RWPE2 (cell line): ENCODE measurements at regions not wholly inside any gene's neighbourhood (a gene's known extent, or its start where the extent isn't known, plus 50 kb on each side); places are given as distances from the start of the nearest gene placed in this dataset.
"Not testable (repeated sequence)": the region's sequence is repeated elsewhere in the genome, so short reads cannot be mapped to it uniquely, and the experiment has no call there.

Source experiments
- ATAC-seq: fragments of 200-7000 bp; cut with Tn5 transposase; 3 replicates; pipeline ENCODE4 v1.9.1; 2021; ENCODE audit warnings: low read depth
- DNase-seq: peaks from one replicate; pipeline ENCODE4 v3.0.0-alpha.2; 2020; ENCODE audit warnings: low spot score
- H3K27ac ChIP-seq: fragments of 450-650 bp; 2 replicates; pipeline ENCODE4 v1.5.1; 2017; ENCODE audit warnings: mild to moderate bottlenecking; ENCODE audit not compliant: poor library complexity, severe bottlenecking
- H3K27me3 ChIP-seq: fragments of 250-450 bp; sonication (Bioruptor Pico); 2 replicates; pipeline ENCODE4 v1.5.1; 2021; ENCODE audit warnings: mild to moderate bottlenecking, moderate library complexity; ENCODE audit not compliant: insufficient read depth, poor library complexity, severe bottlenecking
- H3K36me3 ChIP-seq: fragments of 250-450 bp; sonication (Bioruptor Pico); 2 replicates; pipeline ENCODE4 v1.5.1; 2020; ENCODE audit warnings: low read depth, mild to moderate bottlenecking, moderate library complexity
- H3K4me1 ChIP-seq: fragments of 250-450 bp; sonication (Bioruptor Pico); 2 replicates; pipeline ENCODE4 v1.5.1; 2021; ENCODE audit warnings: mild to moderate bottlenecking, moderate library complexity; ENCODE audit not compliant: insufficient read depth, poor library complexity, severe bottlenecking
- H3K4me3 ChIP-seq: fragments of 250-450 bp; sonication (Bioruptor Pico); 2 replicates; pipeline ENCODE4 v1.5.1; 2021; ENCODE audit warnings: mild to moderate bottlenecking, moderate library complexity; ENCODE audit not compliant: severe bottlenecking
- H3K9me3 ChIP-seq: fragments of 250-450 bp; sonication (Bioruptor Pico); 2 replicates; pipeline ENCODE4 v1.5.1; 2021; ENCODE audit warnings: mild to moderate bottlenecking, moderate library complexity; ENCODE audit not compliant: severe bottlenecking
- CTCF ChIP-seq: fragments of 450-650 bp; IDR thresholded peaks from one replicate; pipeline ENCODE4 v1.5.1; 2017; ENCODE audit warnings: mild to moderate bottlenecking, moderate library complexity; ENCODE audit not compliant: poor library complexity, severe bottlenecking

GRCh38 chr20:5686384-5687105, 63.7 kb upstream of the SHLD1 start:
- Histone ChIP-seq H3K9me3 (no peaks in the 10 kb centered on the region), H3K27ac (no peak overlapping the region), H3K36me3 (no peaks in the 10 kb centered on the region), H3K4me1 (no peaks in the 10 kb centered on the region), H3K27me3 (no peaks in the 10 kb centered on the region), H3K4me3 (no peak overlapping the region)
- DNase-seq (no peak), ATAC-seq (no peak)
- no peak for TF ChIP-seq CTCF

GRCh38 chr20:5682556-5682955, 67.6 kb upstream of the SHLD1 start:
- not testable (repeated sequence) for H3K27ac ChIP-seq, H3K9me3 ChIP-seq, H3K36me3 ChIP-seq, DNase-seq, ATAC-seq, H3K27me3 ChIP-seq, H3K4me3 ChIP-seq, H3K4me1 ChIP-seq

- H3K4me3 ChIP-seq = no peak overlapping the region
- H3K27me3 ChIP-seq = no peaks in the 10 kb centered on the region
- H3K9me3 ChIP-seq = no peaks in the 10 kb centered on the region
- DNase-seq (no peak), ATAC-seq (peak; percentile 94)
- H3K4me1 ChIP-seq = peaks cover 8% of the 10 kb centered on the region
- H3K36me3 ChIP-seq = no peaks in the 10 kb centered on the region
- H3K27ac ChIP-seq = peak overlapping the region; percentile 70
- no peak for TF ChIP-seq CTCF
These were observed 69.4 kb upstream of the GPCPD1 start for GRCh38 chr20:5680192-5680591.

GRCh38 chr20:5678777-5679176, 68.0 kb upstream of the GPCPD1 start:
- H3K4me1 ChIP-seq = peaks cover 15% of the 10 kb centered on the region
- H3K36me3 ChIP-seq = no peaks in the 10 kb centered on the region
- H3K4me3 ChIP-seq = no peak overlapping the region
- no peak for ATAC-seq
- no peak overlapping the region for H3K27ac ChIP-seq
- no peaks in the 10 kb centered on the region for H3K27me3 ChIP-seq
- no peaks in the 10 kb centered on the region for H3K9me3 ChIP-seq
- no peak for DNase-seq
- TF ChIP-seq CTCF = no peak

GRCh38 chr20:5677944-5678343, 67.1 kb upstream of the GPCPD1 start:
- peaks cover 20% of the 10 kb centered on the region for H3K4me1 ChIP-seq
- H3K27me3 ChIP-seq, DNase-seq, ATAC-seq, H3K27ac ChIP-seq, H3K4me3 ChIP-seq, H3K36me3 ChIP-seq, H3K9me3 ChIP-seq: not testable (repeated sequence)

- ATAC-seq = no peak
- no peak for TF ChIP-seq CTCF
- H3K27me3 ChIP-seq = no peaks in the 10 kb centered on the region
- no peak overlapping the region for H3K27ac ChIP-seq
- no peaks in the 10 kb centered on the region for H3K36me3 ChIP-seq
- H3K9me3 ChIP-seq = no peaks in the 10 kb centered on the region
- peaks cover 20% of the 10 kb centered on the region for H3K4me1 ChIP-seq
- no peak for DNase-seq
- no peak overlapping the region for H3K4me3 ChIP-seq
These were observed 66.6 kb upstream of the GPCPD1 start for GRCh38 chr20:5677389-5677788.
